ENCODE measurements at regions not wholly inside any gene's neighbourhood (a gene's known extent, or its start where the extent isn't known, plus 50 kb on each side); places are given as distances from the start of the nearest gene placed in this dataset.

GRCh38 chr9:109956717-109957440 lies 176.9 kb downstream of the PALM2AKAP2 start:
- TF ChIP-seq POLR2A (IDR thresholded peaks at IDR 0.05; ENCODE audit: low read length) (no peak), GATA1 (IDR thresholded peaks at IDR 0.05; ENCODE audit: low read depth, low read length) (no peak)
